IMR-90 (cell line): ENCODE measurements at regions not wholly inside any gene's neighbourhood (a gene's known extent, or its start where the extent isn't known, plus 50 kb on each side); places are given as distances from the start of the nearest gene placed in this dataset.
"Not testable (repeated sequence)": the region's sequence is repeated elsewhere in the genome, so short reads cannot be mapped to it uniquely, and the experiment has no call there.

Experiments
- ATAC-seq: fragments of 200-7000 bp; cut with Tn5 transposase; 2 replicates; pipeline ENCODE4 v1.9.1; 2020; ENCODE audit warnings: low read depth, mild to moderate bottlenecking, moderate library complexity
- BruUV-seq: library from RNA; stranded (reverse); fragments of 400-500 nt; replicated peaks from 2 replicates; lab custom pipeline; 2021; lab: Mats Ljungman, UMichigan
- CTCF ChIA-PET: fragments of 300-600 bp; formaldehyde crosslinking; extraction: SDS; loops from one replicate; lab custom pipeline; 2021; ENCODE audit warnings: antibody characterized with exemption; lab: Yijun Ruan, JAX
- POLR2A ChIA-PET: fragments of 300-600 bp; sonication (Branson Sonifier 250); formaldehyde crosslinking; loops from one replicate; lab custom pipeline; 2022; ENCODE audit warnings: antibody characterized with exemption; ENCODE audit not compliant: unreplicated experiment; lab: Charles Lee
- DNase-seq: peaks from one replicate; pipeline ENCODE4 v3.0.0; 2013
- H2AFZ ChIP-seq: replicated peaks from 2 replicates; pipeline ENCODE3; 2013; ENCODE audit warnings: low read length, mild to moderate bottlenecking; ENCODE audit not compliant: poor library complexity
- H2AK5ac ChIP-seq: 2 replicates; pipeline ENCODE4 v1.6.1; 2013; ENCODE audit warnings: low read depth, low read length, inconsistent platforms
- H2AK9ac ChIP-seq: replicated peaks from 2 replicates; pipeline ENCODE3; 2013; ENCODE audit warnings: mild to moderate bottlenecking, low read depth, low read length, moderate library complexity; ENCODE audit not compliant: poor library complexity
- H2BK120ac ChIP-seq: 2 replicates; pipeline ENCODE4 v1.6.1; 2013; ENCODE audit warnings: low read depth, low read length, inconsistent platforms
- H2BK15ac ChIP-seq: 3 replicates; pipeline ENCODE4 v1.6.1; 2013; ENCODE audit warnings: low read depth, low read length, inconsistent platforms
- H2BK20ac ChIP-seq: 2 replicates; pipeline ENCODE4 v1.6.1; 2013; ENCODE audit warnings: low read depth, mild to moderate bottlenecking, inconsistent platforms, low read length, moderate library complexity
- H2BK5ac ChIP-seq: 2 replicates; pipeline ENCODE4 v1.6.1; 2013; ENCODE audit warnings: mild to moderate bottlenecking, low read depth, low read length, inconsistent platforms; ENCODE audit not compliant: poor library complexity, severe bottlenecking
- H3K14ac ChIP-seq: replicated peaks from 2 replicates; pipeline ENCODE4 v1.6.1; 2013; ENCODE audit warnings: low read depth, low read length, inconsistent platforms
- H3K18ac ChIP-seq: 2 replicates; pipeline ENCODE4 v1.6.1; 2013; ENCODE audit warnings: low read depth, low read length, control low read depth
- H3K23ac ChIP-seq: 2 replicates; pipeline ENCODE4 v1.6.1; 2013; ENCODE audit warnings: low read depth, low read length, inconsistent platforms
- H3K27ac ChIP-seq: 2 replicates; pipeline ENCODE4 v1.5.1; 2013; ENCODE audit warnings: mild to moderate bottlenecking, control low read depth, low read length; ENCODE audit not compliant: insufficient read depth
- H3K27me3 ChIP-seq: 2 replicates; pipeline ENCODE4 v1.6.1; 2013; ENCODE audit warnings: low read length; ENCODE audit not compliant: control insufficient read depth, insufficient read depth
- H3K36me3 ChIP-seq: 2 replicates; pipeline ENCODE4 v1.6.1; 2013; ENCODE audit warnings: low read length, mixed read lengths; ENCODE audit not compliant: control insufficient read depth, insufficient read depth
- H3K4ac ChIP-seq: 2 replicates; pipeline ENCODE4 v1.6.1; 2013; ENCODE audit warnings: low read depth, low read length, inconsistent platforms
- H3K4me1 ChIP-seq: 2 replicates; pipeline ENCODE4 v1.6.1; 2013; ENCODE audit warnings: low read length, mixed read lengths; ENCODE audit not compliant: control insufficient read depth, insufficient read depth
- H3K4me2 ChIP-seq: 2 replicates; pipeline ENCODE4 v1.6.1; 2013; ENCODE audit warnings: low read depth, mild to moderate bottlenecking, control low read depth, low read length, moderate library complexity
- H3K4me3 ChIP-seq: 2 replicates; pipeline ENCODE4 v1.5.1; 2013; ENCODE audit warnings: low read depth, mild to moderate bottlenecking, control low read depth, low read length, moderate library complexity; ENCODE audit not compliant: insufficient read depth
- H3K56ac ChIP-seq: 2 replicates; pipeline ENCODE4 v1.6.1; 2013; ENCODE audit warnings: low read length, inconsistent platforms; ENCODE audit not compliant: insufficient read depth; ENCODE audit errors: extremely low read depth
- H3K79me1 ChIP-seq, 2 experiments: 2 replicates each; pipeline ENCODE4 v1.6.1; 2013; ENCODE audit warnings: low read length in 2 of 2, inconsistent platforms in 1 of 2, low read depth in 1 of 2
- H3K9ac ChIP-seq: 2 replicates; pipeline ENCODE4 v1.6.1; 2013; ENCODE audit warnings: low read depth, low read length, control low read depth
- H3K9me1 ChIP-seq: 2 replicates; pipeline ENCODE4 v1.6.1; 2013; ENCODE audit warnings: low read length, inconsistent platforms; ENCODE audit not compliant: insufficient read depth
- H3K9me3 ChIP-seq: 2 replicates; pipeline ENCODE4 v1.6.1; 2013; ENCODE audit warnings: low read length; ENCODE audit not compliant: control insufficient read depth, insufficient read depth
- H4K20me1 ChIP-seq: 2 replicates; pipeline ENCODE4 v1.6.1; 2013; ENCODE audit warnings: low read length, inconsistent platforms; ENCODE audit not compliant: insufficient read depth
- H4K5ac ChIP-seq: 2 replicates; pipeline ENCODE4 v1.6.1; 2013; ENCODE audit warnings: mild to moderate bottlenecking, low read depth, low read length, control low read depth
- H4K8ac ChIP-seq, 2 experiments: 2 replicates each; pipeline ENCODE4 v1.6.1; 2013; ENCODE audit warnings: low read depth in 2 of 2, low read length in 2 of 2, control low read depth in 1 of 2, inconsistent platforms in 1 of 2
- H4K91ac ChIP-seq: 2 replicates; pipeline ENCODE4 v1.6.1; 2013; ENCODE audit warnings: low read depth, low read length, inconsistent platforms; ENCODE audit not compliant: insufficient read depth
- WGBS, 2 experiments: methylation state at CpG; one replicate each; pipeline versions ENCODE4 v1.1.5 to v1.1.7; 2013; ENCODE audit warnings: missing lambda C conversion rate in 2 of 2; ENCODE audit not compliant: insufficient read length in 1 of 2; ENCODE audit errors: extremely low coverage in 2 of 2; 5-methylcytosine and 5-hydroxymethylcytosine counted together
- dilution Hi-C: fragments of 300-500 bp; cut with HindIII; formaldehyde crosslinking; loops from one replicate; pipeline ENCODE4 v1.14.3; 2018; ENCODE audit warnings: low sequenced_read_pairs; ENCODE audit not compliant: unreplicated experiment
- in situ Hi-C: fragments of 300-500 bp; cut with MboI; formaldehyde crosslinking; loops from 3 replicates; pipeline ENCODE4 v1.14.3; 2019; ENCODE audit warnings: low sequenced_read_pairs, inconsistent platforms, mixed read lengths
- intact Hi-C: fragments of 100-400 bp; cut with micrococcal nuclease; formaldehyde crosslinking; loops from 2 replicates; pipeline ENCODE4 v1.10.0; 2022

DNA sequence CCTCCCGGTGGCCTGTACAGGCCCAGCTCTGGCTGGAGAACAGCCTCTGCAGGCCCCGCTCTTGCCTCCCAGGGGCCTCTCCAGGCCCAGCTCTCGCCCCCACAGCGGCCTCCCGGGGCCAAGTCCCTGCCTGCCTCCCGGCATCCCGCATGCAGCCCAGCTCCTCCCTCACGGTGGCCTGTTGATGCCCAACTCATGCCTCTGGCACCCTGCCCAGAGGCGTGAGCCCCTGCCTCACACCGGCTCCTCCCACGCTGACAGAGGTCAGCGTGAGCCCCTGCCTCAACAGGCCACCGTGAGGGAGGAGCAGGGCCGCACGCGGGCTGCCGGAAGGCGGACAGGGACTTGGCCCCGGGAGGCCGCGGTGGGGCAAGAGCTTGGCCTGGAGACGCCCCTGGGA lies 157.0 kb upstream of the CDK13 start:
- H3K79me1 ChIP-seq, H3K9ac ChIP-seq, DNase-seq, H3K18ac ChIP-seq, H4K20me1 ChIP-seq, BruUV-seq, H2BK120ac ChIP-seq, H3K9me1 ChIP-seq, H4K91ac ChIP-seq, H4K8ac ChIP-seq, in situ Hi-C loops, H3K4ac ChIP-seq, H3K9me3 ChIP-seq, H2AFZ ChIP-seq, H3K4me3 ChIP-seq, H3K56ac ChIP-seq, H2BK15ac ChIP-seq, H3K4me1 ChIP-seq, H2AK5ac ChIP-seq, H3K27me3 ChIP-seq, CTCF ChIA-PET, POLR2A ChIA-PET, H3K14ac ChIP-seq, H3K23ac ChIP-seq, H3K27ac ChIP-seq, H2BK5ac ChIP-seq, dilution Hi-C loops, ATAC-seq, H3K36me3 ChIP-seq, H3K4me2 ChIP-seq, H2AK9ac ChIP-seq, intact Hi-C loops, H2BK20ac ChIP-seq, H4K5ac ChIP-seq: not testable (repeated sequence)
- WGBS, 2 experiments: 97% methylated on average over 6 of the region's 22 CpGs; no CpG with 5 or more reads in 1 of the 2 experiments

DNA sequence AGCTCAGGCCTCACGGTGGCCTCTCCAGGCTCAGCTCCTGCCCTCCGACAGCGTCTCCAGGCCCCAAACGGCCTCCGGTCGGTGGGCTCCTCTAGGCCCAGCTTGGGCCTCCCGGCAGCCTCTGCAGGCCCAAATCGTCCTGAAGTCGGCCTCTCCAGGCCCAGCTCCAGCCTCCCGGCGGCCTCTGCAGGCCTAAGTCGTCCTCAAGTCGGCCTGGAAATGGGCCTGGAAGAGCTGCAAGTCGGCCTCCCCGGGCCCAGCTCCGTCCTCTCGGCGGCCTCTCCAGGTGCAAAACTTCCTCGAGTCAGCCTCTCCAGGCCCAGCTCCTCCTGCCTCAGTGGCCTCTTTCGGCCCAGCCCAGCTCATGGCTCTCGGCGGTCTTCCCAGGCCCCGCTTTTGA lies 156.2 kb upstream of the CDK13 start:
- H3K9me3 ChIP-seq, CTCF ChIA-PET: not testable (repeated sequence)

More for the DNA sequence above, 156.2 kb upstream of the CDK13 start:
- H4K8ac ChIP-seq, H3K4me3 ChIP-seq, H4K20me1 ChIP-seq, H3K36me3 ChIP-seq, H3K9me1 ChIP-seq, H2BK20ac ChIP-seq, dilution Hi-C loops, H3K27me3 ChIP-seq, intact Hi-C loops, H3K14ac ChIP-seq, H2BK5ac ChIP-seq, H4K5ac ChIP-seq, H2AK9ac ChIP-seq, H2BK120ac ChIP-seq, H3K27ac ChIP-seq, H3K9ac ChIP-seq, H3K4ac ChIP-seq, H3K23ac ChIP-seq, H3K4me1 ChIP-seq, H3K56ac ChIP-seq, in situ Hi-C loops, ATAC-seq, H3K79me1 ChIP-seq, H3K18ac ChIP-seq, POLR2A ChIA-PET, H2BK15ac ChIP-seq, DNase-seq, H2AK5ac ChIP-seq, H4K91ac ChIP-seq, H2AFZ ChIP-seq, H3K4me2 ChIP-seq: not testable (repeated sequence)
- TSS peak; percentile 42 for BruUV-seq
- 100% methylated on average over 3 of the region's 23 CpGs; no CpG with 5 or more reads in 1 of the 2 experiments for WGBS, 2 experiments
